H1 (cell line): ENCODE measurements at regions not wholly inside any gene's neighbourhood (a gene's known extent, or its start where the extent isn't known, plus 50 kb on each side); places are given as distances from the start of the nearest gene placed in this dataset.

ENCODE experiments used
- CTCF ChIA-PET: fragments of 300-600 bp; sonication (Branson Sonifier 250); formaldehyde crosslinking; loops from one replicate; lab custom pipeline; 2021; ENCODE audit not compliant: partially characterized antibody; lab: Charles Lee
- POLR2A ChIA-PET: fragments of 300-600 bp; sonication (Branson Sonifier 250); formaldehyde crosslinking; loops from one replicate; lab custom pipeline; 2021; ENCODE audit warnings: inconsistent platforms; ENCODE audit not compliant: partially characterized antibody; lab: Charles Lee
- DNase-seq, 2 experiments: peaks; one replicate each; pipeline versions ENCODE4 v3.0.0 to v3.0.0-alpha.2; 2010 to 2022; ENCODE audit warnings: low spot score in 2 of 2, low read depth in 1 of 2, mixed read lengths in 1 of 2
- FAIRE-seq: peaks from 2 replicates; lab custom pipeline; 2011; peaks lifted over from hg19 to GRCh38; lab: Jason Lieb, UNC
- H2AFZ ChIP-seq: 2 replicates; pipeline ENCODE4 v1.8.1; 2012; ENCODE audit warnings: low read length, inconsistent platforms
- H2AK5ac ChIP-seq: 2 replicates; pipeline ENCODE4 v1.6.1; 2013; ENCODE audit warnings: low read depth, low read length
- H2BK120ac ChIP-seq: replicated peaks from 2 replicates; pipeline ENCODE3; 2013; ENCODE audit warnings: low read depth, low read length, inconsistent platforms
- H2BK12ac ChIP-seq: 2 replicates; pipeline ENCODE4 v1.6.1; 2013; ENCODE audit warnings: low read depth, low read length
- H2BK15ac ChIP-seq: 2 replicates; pipeline ENCODE4 v1.6.1; 2013; ENCODE audit warnings: low read length
- H2BK20ac ChIP-seq: 2 replicates; pipeline ENCODE4 v1.6.1; 2013; ENCODE audit warnings: low read length
- H2BK5ac ChIP-seq: 2 replicates; pipeline ENCODE4 v1.6.1; 2013; ENCODE audit warnings: low read depth, low read length
- H3K14ac ChIP-seq: 2 replicates; pipeline ENCODE4 v1.6.1; 2013; ENCODE audit warnings: inconsistent platforms; ENCODE audit not compliant: insufficient read length
- H3K18ac ChIP-seq: 2 replicates; pipeline ENCODE4 v1.6.1; 2013; ENCODE audit warnings: low read length; ENCODE audit errors: extremely low read depth
- H3K23ac ChIP-seq: 2 replicates; pipeline ENCODE4 v1.6.1; 2013; ENCODE audit warnings: inconsistent platforms; ENCODE audit not compliant: insufficient read length
- H3K23me2 ChIP-seq: 2 replicates; pipeline ENCODE4 v1.6.1; 2013; ENCODE audit warnings: low read depth, low read length
- H3K27ac ChIP-seq: 2 replicates; pipeline ENCODE4 v1.6.1; 2011; ENCODE audit warnings: low read depth, low read length, inconsistent platforms
- H3K27me3 ChIP-seq, 4 experiments: replicated peaks in 1 of 4; 1 replicate in 1 of 4; 2 replicates in 3 of 4; pipeline versions ENCODE4 v1.6.1 to v1.8.1; 2011 to 2013; ENCODE audit warnings: low read length in 3 of 4, mild to moderate bottlenecking in 3 of 4, inconsistent platforms in 2 of 4, mixed read lengths in 2 of 4, moderate library complexity in 1 of 4; ENCODE audit not compliant: control insufficient read depth in 3 of 4, insufficient read depth in 3 of 4; ENCODE audit errors: extremely low read depth in 1 of 4
- H3K36me3 ChIP-seq, 4 experiments: 2 replicates each; pipeline versions ENCODE4 v1.6.1 to v1.8.1; 2011 to 2013; ENCODE audit warnings: mild to moderate bottlenecking in 4 of 4, low read length in 3 of 4, moderate library complexity in 2 of 4, control low read depth in 1 of 4, inconsistent platforms in 1 of 4; ENCODE audit not compliant: insufficient read depth in 4 of 4, control insufficient read depth in 2 of 4
- H3K4ac ChIP-seq: replicated peaks from 2 replicates; pipeline ENCODE3; 2013; ENCODE audit warnings: low read length, low read depth, mixed read lengths, inconsistent platforms; ENCODE audit not compliant: insufficient read length
- H3K4me1 ChIP-seq, 4 experiments: replicated peaks in 1 of 4; 1 replicate in 1 of 4; 2 replicates in 3 of 4; pipeline versions ENCODE4 v1.6.1 to v1.8.1; 2011 to 2013; ENCODE audit warnings: low read length in 3 of 4, inconsistent platforms in 2 of 4, mixed read lengths in 1 of 4; ENCODE audit not compliant: insufficient read depth in 4 of 4, control insufficient read depth in 3 of 4
- H3K4me2 ChIP-seq, 2 experiments: 2 replicates each; pipeline versions ENCODE4 v1.6.1 to v1.8.1; 2011 to 2013; ENCODE audit warnings: low read depth in 2 of 2, low read length in 2 of 2, control low read depth in 1 of 2, inconsistent platforms in 1 of 2, mild to moderate bottlenecking in 1 of 2; ENCODE audit not compliant: insufficient read depth in 1 of 2
- H3K4me3 ChIP-seq, 4 experiments: fragments of 200-600, 300-600 bp in 1 of 4; sonication (generic), shearing (Covaris generic), sonication (Bioruptor Twin) in 1 of 4; 2 replicates each; pipeline versions ENCODE4 v1.5.1 to v1.8.1; 2011 to 2016; ENCODE audit warnings: low read length in 4 of 4, low read depth in 3 of 4, control low read depth in 2 of 4, inconsistent platforms in 2 of 4, mild to moderate bottlenecking in 2 of 4, mixed read lengths in 1 of 4, moderate library complexity in 1 of 4; ENCODE audit not compliant: insufficient read depth in 2 of 4; ENCODE audit errors: extremely low read depth in 1 of 4
- H3K56ac ChIP-seq: replicated peaks from 2 replicates; pipeline ENCODE3; 2013; ENCODE audit warnings: low read depth, mild to moderate bottlenecking, mixed read lengths, low read length, inconsistent platforms; ENCODE audit not compliant: insufficient read length
- H3K79me1 ChIP-seq: 2 replicates; pipeline ENCODE4 v1.6.1; 2013; ENCODE audit warnings: low read depth, low read length, control low read depth
- H3K79me2 ChIP-seq, 2 experiments: 2 replicates each; pipeline versions ENCODE4 v1.6.1 to v1.8.1; 2012 to 2013; ENCODE audit warnings: low read length in 2 of 2, mild to moderate bottlenecking in 2 of 2, inconsistent platforms in 1 of 2; ENCODE audit not compliant: insufficient read depth in 2 of 2, control insufficient read depth in 1 of 2
- H3K9ac ChIP-seq, 4 experiments: replicated peaks in 1 of 4; 1 replicate in 1 of 4; 2 replicates in 3 of 4; pipeline versions ENCODE4 v1.6.1 to v1.8.1; 2011 to 2013; ENCODE audit warnings: low read depth in 3 of 4, low read length in 3 of 4, control low read depth in 2 of 4, mild to moderate bottlenecking in 2 of 4, moderate library complexity in 2 of 4, inconsistent platforms in 1 of 4; ENCODE audit errors: extremely low read depth in 1 of 4
- H3K9me3 ChIP-seq, 2 experiments: 2 replicates each; pipeline versions ENCODE4 v1.6.1 to v1.8.1; 2012 to 2013; ENCODE audit warnings: mild to moderate bottlenecking in 2 of 2, moderate library complexity in 2 of 2, control low read depth in 1 of 2, inconsistent platforms in 1 of 2, low read depth in 1 of 2, low read length in 1 of 2, mixed read lengths in 1 of 2; ENCODE audit not compliant: insufficient read depth in 2 of 2
- H4K20me1 ChIP-seq, 2 experiments: replicated peaks in 1 of 2; 2 replicates each; pipeline versions ENCODE3 to v1.8.1; 2011 to 2013; ENCODE audit warnings: inconsistent platforms in 2 of 2, low read length in 2 of 2, mild to moderate bottlenecking in 1 of 2; ENCODE audit not compliant: insufficient read depth in 2 of 2, control insufficient read depth in 1 of 2
- H4K5ac ChIP-seq: 2 replicates; pipeline ENCODE4 v1.6.1; 2013; ENCODE audit warnings: low read length, low read depth, mixed read lengths, inconsistent platforms; ENCODE audit not compliant: insufficient read length
- H4K8ac ChIP-seq: 2 replicates; pipeline ENCODE4 v1.8.0; 2013; ENCODE audit warnings: mild to moderate bottlenecking, moderate library complexity, low read length, inconsistent platforms; ENCODE audit not compliant: insufficient read depth; ENCODE audit errors: extremely low read depth
- H4K91ac ChIP-seq: replicated peaks from 2 replicates; pipeline ENCODE3; 2013; ENCODE audit warnings: low read length, mixed read lengths, inconsistent platforms; ENCODE audit not compliant: insufficient read length
- TBP ChIP-seq: IDR thresholded peaks from 2 replicates; pipeline ENCODE4 v1.6.1; 2011; ENCODE audit warnings: low read depth, low read length, improper control_type of control experiment
- WGBS, 2 experiments: shearing (Covaris generic) in 1 of 2; methylation state at CpG; one replicate each; pipeline versions ENCODE4 v1.1.6 to v1.1.7; 2013 to 2015; ENCODE audit warnings: low lambda C conversion rate in 2 of 2, mixed read lengths in 2 of 2, inconsistent platforms in 1 of 2, low coverage in 1 of 2, missing lambda C conversion rate in 1 of 2; ENCODE audit not compliant: insufficient replicate concordance in 2 of 2, insufficient coverage in 1 of 2, insufficient read length in 1 of 2; ENCODE audit errors: extremely low coverage in 1 of 2, missing lambda C conversion rate in 1 of 2; 5-methylcytosine and 5-hydroxymethylcytosine counted together

DNA sequence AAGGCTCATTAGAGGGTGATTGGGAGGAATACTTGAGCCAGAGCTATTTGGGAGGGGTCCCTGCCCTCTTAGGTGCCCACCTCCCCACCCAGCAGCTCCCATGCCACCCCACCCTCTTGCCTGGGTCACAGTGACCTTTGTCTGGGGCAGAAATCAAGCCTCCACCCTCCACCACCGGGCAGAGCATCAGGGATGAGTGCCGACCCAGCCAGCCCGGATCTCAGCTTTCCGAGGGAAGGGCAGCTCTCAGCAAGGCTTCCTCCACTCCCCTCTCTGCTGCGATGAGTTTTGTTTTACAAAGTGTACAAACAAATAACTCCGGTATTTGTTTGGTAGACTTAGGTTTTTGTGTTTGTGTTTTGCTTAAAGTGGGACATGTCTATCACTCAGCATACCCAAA is 136.7 kb upstream of the CST7 start:
- Histone ChIP-seq H3K4me2 (no peak overlapping the region), H2BK15ac (no peak overlapping the region), H2AFZ (no peak overlapping the region), H2AK5ac (no peak overlapping the region), H3K14ac (no peak overlapping the region), H2BK20ac (no peak overlapping the region), H3K23me2 (no peaks in the 10 kb centered on the region), H3K27me3 (no peaks in the 10 kb centered on the region), H3K18ac (no peak overlapping the region), H3K79me1 (peaks cover 3% of the 10 kb centered on the region; the same call in 1 of the 2 replicates), H3K23ac (no peak overlapping the region), H3K4me3 (no peak overlapping the region), H3K4me1 (no peaks in the 10 kb centered on the region), H3K9me3 (peaks cover 0 to 3% of the 10 kb centered on the region in 2 experiments; a peak in 1 of 4 replicates), H2BK120ac (no peak overlapping the region), H3K79me2 (no peaks in the 10 kb centered on the region), H3K4ac (no peak overlapping the region), H2BK12ac (no peak overlapping the region), H4K8ac (no peak overlapping the region), H2BK5ac (no peak overlapping the region), H4K91ac (no peak overlapping the region), H3K9ac (no peak overlapping the region), H4K5ac (no peak overlapping the region), H3K56ac (no peak overlapping the region), H4K20me1 (no peaks in the 10 kb centered on the region), H3K27ac (no peak overlapping the region), H3K36me3 (no peaks in the 10 kb centered on the region)
- DNase-seq, result no peak
- no peak for FAIRE-seq
- POLR2A ChIA-PET, result no interaction called here
- 93% methylated on average over 6 of the region's 6 CpGs; no CpG with 5 or more reads in 1 of the 2 experiments for WGBS, 2 experiments
- CTCF ChIA-PET, result no interaction called here
- no peak for TF ChIP-seq TBP
